ENCODE measurements at regions not wholly inside any gene's neighbourhood (a gene's known extent, or its start where the extent isn't known, plus 50 kb on each side); places are given as distances from the start of the nearest gene placed in this dataset.

GRCh38 chr6:47165918-47166317 is 123.8 kb upstream of the ADGRF1 start:
- TF ChIP-seq SUZ12 (IDR thresholded peaks at IDR 0.05) (no peak), HDGF (IDR thresholded peaks at IDR 0.05; ENCODE audit: borderline replicate concordance) (no peak), FOXK2 (IDR thresholded peaks at IDR 0.05) (no peak), SP1 (IDR thresholded peaks at IDR 0.05) (no peak), ARNT (IDR thresholded peaks at IDR 0.05) (no peak), ELF4 (IDR thresholded peaks at IDR 0.05) (no peak), BHLHE40 (IDR thresholded peaks at IDR 0.05; ENCODE audit: borderline replicate concordance) (no peak), ZNF384 (IDR thresholded peaks at IDR 0.05) (no peak), FOXM1 (IDR thresholded peaks at IDR 0.05; ENCODE audit: borderline replicate concordance) (no peak), FOXA1 (IDR thresholded peaks at IDR 0.05) (no peak), LEF1 (IDR thresholded peaks at IDR 0.05; ENCODE audit: borderline replicate concordance) (no peak), TARDBP (IDR thresholded peaks at IDR 0.05) (no peak)

All from HEK293T (cell line).